HepG2 (cell line): ENCODE measurements at regions not wholly inside any gene's neighbourhood (a gene's known extent, or its start where the extent isn't known, plus 50 kb on each side); places are given as distances from the start of the nearest gene placed in this dataset.

Experiments
- CTCF ChIP-seq: sonication (generic); formaldehyde crosslinking; IDR thresholded peaks from 2 replicates; pipeline ENCODE4 v1.5.0; 2020; ENCODE audit warnings: mild to moderate bottlenecking, missing genetic modification reagents, moderate library complexity
- ELF1 ChIP-seq: sonication (generic); formaldehyde crosslinking; IDR thresholded peaks from 2 replicates; pipeline ENCODE4 v1.4.0; 2020; ENCODE audit warnings: missing genetic modification reagents
- EP300 ChIP-seq, 3 experiments: sonication (generic) in 1 of 3; formaldehyde crosslinking in 1 of 3; IDR thresholded peaks; 2 replicates each; pipeline versions ENCODE4 v1.5.1 to v1.6.1; 2011 to 2020; ENCODE audit warnings: low read depth in 2 of 3, low read length in 2 of 3, borderline replicate concordance in 1 of 3, improper control_type of control experiment in 1 of 3, mild to moderate bottlenecking in 1 of 3, missing genetic modification reagents in 1 of 3, moderate library complexity in 1 of 3
- EZH2 ChIP-seq: conservative IDR thresholded peaks from 2 replicates; pipeline ENCODE4 v1.6.1; 2012; ENCODE audit warnings: mild to moderate bottlenecking, low read depth, low read length, moderate library complexity
- FOXJ3 ChIP-seq: sonication (generic); formaldehyde crosslinking; IDR thresholded peaks from 2 replicates; pipeline ENCODE4 v1.4.0; 2020; ENCODE audit warnings: missing genetic modification reagents, mild to moderate bottlenecking, borderline replicate concordance
- HDAC6 ChIP-seq: fragments of 200-600 bp; sonication (generic); IDR thresholded peaks from 2 replicates; pipeline ENCODE4 v1.7.0; 2017; ENCODE audit warnings: mild to moderate bottlenecking, antibody characterized with exemption, low read length, low read depth
- POLR2A ChIP-seq, 2 experiments: IDR thresholded peaks; 2 replicates each; pipeline ENCODE4 v1.6.1; 2011; ENCODE audit warnings: low read depth in 2 of 2, low read length in 2 of 2, mild to moderate bottlenecking in 1 of 2, moderate library complexity in 1 of 2; ENCODE audit not compliant: insufficient read depth in 1 of 2
- PTBP1 ChIP-seq: fragments of 200-400 bp; formaldehyde crosslinking; IDR thresholded peaks from 2 replicates; pipeline ENCODE4 v1.6.1; 2018; ENCODE audit warnings: low read length, low read depth; ENCODE audit not compliant: poor library complexity, severe bottlenecking
- RAD21 ChIP-seq: fragments of 450-650 bp; formaldehyde crosslinking; IDR thresholded peaks from 2 replicates; pipeline ENCODE4 v1.5.0; 2020; ENCODE audit warnings: mild to moderate bottlenecking
- RFX5 ChIP-seq: IDR thresholded peaks from 2 replicates; pipeline ENCODE4 v1.6.1; 2011; ENCODE audit warnings: low read depth, low read length, improper control_type of control experiment
- ZNF235 ChIP-seq: sonication (generic); formaldehyde crosslinking; IDR thresholded peaks from 2 replicates; pipeline ENCODE4 v1.8.1; 2023; ENCODE audit warnings: mild to moderate bottlenecking, missing genetic modification reagents, borderline replicate concordance
- ZNF263 ChIP-seq: sonication (generic); formaldehyde crosslinking; IDR thresholded peaks from 2 replicates; pipeline ENCODE4 v1.4.0; 2020; ENCODE audit warnings: missing genetic modification reagents
- TF ChIP-seq, protein P1 (sequence below): conservative IDR thresholded peaks from 2 replicates; pipeline ENCODE4 v1.6.1; 2018; ENCODE audit warnings: missing genetic modification reagents
- TF ChIP-seq, protein P2 (sequence below): sonication (generic); formaldehyde crosslinking; IDR thresholded peaks from 2 replicates; pipeline ENCODE4 v1.8.1; 2023; ENCODE audit warnings: mild to moderate bottlenecking, missing genetic modification reagents, borderline replicate concordance

GRCh38 chr4:91827914-91828313 is 475.9 kb upstream of the GRID2 start:
- TF ChIP-seq ZNF263 (CRISPR knock-in tag): no peak
- no peak for TF ChIP-seq EZH2
- TF ChIP-seq, protein P1, sequence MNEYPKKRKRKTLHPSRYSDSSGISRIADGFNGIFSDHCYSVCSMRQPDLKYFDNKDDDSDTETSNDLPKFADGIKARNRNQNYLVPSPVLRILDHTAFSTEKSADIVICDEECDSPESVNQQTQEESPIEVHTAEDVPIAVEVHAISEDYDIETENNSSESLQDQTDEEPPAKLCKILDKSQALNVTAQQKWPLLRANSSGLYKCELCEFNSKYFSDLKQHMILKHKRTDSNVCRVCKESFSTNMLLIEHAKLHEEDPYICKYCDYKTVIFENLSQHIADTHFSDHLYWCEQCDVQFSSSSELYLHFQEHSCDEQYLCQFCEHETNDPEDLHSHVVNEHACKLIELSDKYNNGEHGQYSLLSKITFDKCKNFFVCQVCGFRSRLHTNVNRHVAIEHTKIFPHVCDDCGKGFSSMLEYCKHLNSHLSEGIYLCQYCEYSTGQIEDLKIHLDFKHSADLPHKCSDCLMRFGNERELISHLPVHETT: no peak
- TF ChIP-seq, protein P2, sequence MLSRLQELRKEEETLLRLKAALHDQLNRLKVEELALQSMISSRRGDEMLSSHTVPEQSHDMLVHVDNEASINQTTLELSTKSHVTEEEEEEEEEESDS (CRISPR knock-in tag): no peak
- no peak for TF ChIP-seq PTBP1
- TF ChIP-seq HDAC6: no peak
- no peak for TF ChIP-seq EP300 (IDR thresholded peaks at IDR 0.05; ENCODE audit: low read depth in 2 of 2, low read length in 2 of 2)
- no peak for TF ChIP-seq EP300 (CRISPR knock-in tag; IDR thresholded peaks at IDR 0.05; ENCODE audit: borderline replicate concordance)
- no peak for TF ChIP-seq RFX5
- TF ChIP-seq CTCF (CRISPR knock-in tag): no peak
- no peak for TF ChIP-seq RAD21
- no peak for TF ChIP-seq ZNF235
- TF ChIP-seq ELF1 (CRISPR knock-in tag): no peak
- TF ChIP-seq FOXJ3 (CRISPR knock-in tag): no peak
- TF ChIP-seq POLR2A (IDR thresholded peaks at IDR 0.05; ENCODE audit: insufficient read depth in 1 of 2, low read depth in 2 of 2, low read length in 2 of 2): no peak
